GM12891 (cell line): ENCODE measurements at regions not wholly inside any gene's neighbourhood (a gene's known extent, or its start where the extent isn't known, plus 50 kb on each side); places are given as distances from the start of the nearest gene placed in this dataset.

Experiments used
- PAX5 ChIP-seq: IDR thresholded peaks from 2 replicates; pipeline ENCODE4 v1.6.1; 2011; ENCODE audit warnings: low read length, moderate library complexity, mild to moderate bottlenecking; ENCODE audit not compliant: insufficient read depth, severe bottlenecking
- POLR2A ChIP-seq: IDR thresholded peaks from 2 replicates; pipeline ENCODE4 v1.6.1; 2011; ENCODE audit warnings: low read depth, low read length, control low read depth
- POLR2AphosphoS5 ChIP-seq: IDR thresholded peaks from 2 replicates; pipeline ENCODE4 v1.6.1; 2011; ENCODE audit warnings: low read depth, low read length, control low read depth
- POU2F2 ChIP-seq: IDR thresholded peaks from 2 replicates; pipeline ENCODE4 v1.6.1; 2011; ENCODE audit warnings: low read depth, mild to moderate bottlenecking, control low read depth, low read length, moderate library complexity
- SPI1 ChIP-seq: IDR thresholded peaks from 2 replicates; pipeline ENCODE4 v1.6.1; 2011; ENCODE audit warnings: low read depth, low read length, control low read depth
- TAF1 ChIP-seq: IDR thresholded peaks from 2 replicates; pipeline ENCODE4 v1.6.1; 2011; ENCODE audit warnings: low read depth, low read length, control low read depth

GRCh38 chr13:109330123-109330522, 456.3 kb downstream of the IRS2 start:
- TF ChIP-seq POLR2A: no peak
- TF ChIP-seq POLR2AphosphoS5: no peak
- TF ChIP-seq TAF1: no peak
- no peak for TF ChIP-seq SPI1
- TF ChIP-seq PAX5: no peak
- TF ChIP-seq POU2F2: no peak
